ENCODE measurements at regions not wholly inside any gene's neighbourhood (a gene's known extent, or its start where the extent isn't known, plus 50 kb on each side); places are given as distances from the start of the nearest gene placed in this dataset.

GRCh38 chr10:10952800-10953199 lies 64.9 kb upstream of the CELF2 start:
- TF ChIP-seq CTCF (conservative IDR thresholded peaks at IDR 0.05 in 1 of 2, IDR thresholded peaks at IDR 0.05 in 1 of 2; ENCODE audit: extremely low read depth in 1 of 2, insufficient read depth in 1 of 2, low read depth in 1 of 2, low read length in 2 of 2) (no peak), EZH2 (IDR thresholded peaks at IDR 0.05; ENCODE audit: borderline replicate concordance, low read length) (no peak)

Data from mammary epithelial cell (primary cell).